ENCODE measurements at regions not wholly inside any gene's neighbourhood (a gene's known extent, or its start where the extent isn't known, plus 50 kb on each side); places are given as distances from the start of the nearest gene placed in this dataset.
"Not testable (repeated sequence)": the region's sequence is repeated elsewhere in the genome, so short reads cannot be mapped to it uniquely, and the experiment has no call there.

GRCh38 chr2:168326572-168326971 lies 79.2 kb upstream of the STK39 start:
- Histone ChIP-seq H3K4me3 (no peak overlapping the region), H3K36me3 (ENCODE audit: low read depth) (no peaks in the 10 kb centered on the region), H3K9ac (no peak overlapping the region), H3K9me2 (ENCODE audit: insufficient read depth) (no peaks in the 10 kb centered on the region), H3F3A (ENCODE audit: insufficient read depth) (no peaks in the 10 kb centered on the region), H2AFZ (no peak overlapping the region), H3K4me2 (ENCODE audit: unreplicated experiment) (no peak overlapping the region), H3K27ac (no peak overlapping the region), H4K20me1 (ENCODE audit: insufficient read depth) (no peaks in the 10 kb centered on the region), H3K27me3 (replicated peaks; ENCODE audit: insufficient read depth) (peaks cover 13% of the 10 kb centered on the region; the same call in 1 of the 2 replicates), H3K9me3 (ENCODE audit: low read depth) (no peaks in the 10 kb centered on the region), H3K4me1 (ENCODE audit: insufficient read depth) (no peaks in the 10 kb centered on the region), H3K79me2 (ENCODE audit: insufficient read depth) (no peaks in the 10 kb centered on the region)
- WGBS, 2 experiments (ENCODE audit: low coverage in 1 of 2, low lambda C conversion rate in 2 of 2, missing lambda C conversion rate in 2 of 2), result 33 to 42% methylated on average over 2 of the region's 2 CpGs
- TF ChIP-seq EZH2phosphoT487 (IDR thresholded peaks at IDR 0.05; ENCODE audit: insufficient read depth, low read depth) (no peak), EZH2 (IDR thresholded peaks at IDR 0.05; ENCODE audit: insufficient read depth, poor library complexity, severe bottlenecking) (no peak)
- no peak for DNase-seq
- in situ Hi-C loops (cut with MboI), result loop anchor here (25.0 kb wide), 1 partner anchor 586 kb away; the partner anchor contains the start of gene G6PC2

- H3K79me2 ChIP-seq (ENCODE audit: insufficient read depth), result no peaks in the 10 kb centered on the region
- no peaks in the 10 kb centered on the region for H3K36me3 ChIP-seq (ENCODE audit: low read depth)
- H3K9ac ChIP-seq, result no peak overlapping the region
- WGBS, 2 experiments (ENCODE audit: low coverage in 1 of 2, low lambda C conversion rate in 2 of 2, missing lambda C conversion rate in 2 of 2), result 51 to 70% methylated on average over 3 of the region's 3 CpGs
- H3K4me3 ChIP-seq, result no peak overlapping the region
- in situ Hi-C loops (cut with MboI), result loop anchor here (25.0 kb wide), 1 partner anchor 585 kb away; the partner anchor contains the start of gene G6PC2
- H3K4me2 ChIP-seq (ENCODE audit: unreplicated experiment), result no peak overlapping the region
- H4K20me1 ChIP-seq (ENCODE audit: insufficient read depth), result no peaks in the 10 kb centered on the region
- no peak overlapping the region for H3K27ac ChIP-seq
- H3K27me3 ChIP-seq (replicated peaks; ENCODE audit: insufficient read depth), result peaks cover 13% of the 10 kb centered on the region; the same call in 1 of the 2 replicates
- no peaks in the 10 kb centered on the region for H3K9me3 ChIP-seq (ENCODE audit: low read depth)
- TF ChIP-seq EZH2phosphoT487 (IDR thresholded peaks at IDR 0.05; ENCODE audit: insufficient read depth, low read depth), result no peak
- no peak for TF ChIP-seq EZH2 (IDR thresholded peaks at IDR 0.05; ENCODE audit: insufficient read depth, poor library complexity, severe bottlenecking)
- no peak for DNase-seq
- no peaks in the 10 kb centered on the region for H3K9me2 ChIP-seq (ENCODE audit: insufficient read depth)
- no peaks in the 10 kb centered on the region for H3F3A ChIP-seq (ENCODE audit: insufficient read depth)
- no peaks in the 10 kb centered on the region for H3K4me1 ChIP-seq (ENCODE audit: insufficient read depth)
- H2AFZ ChIP-seq, result no peak overlapping the region
Observed at GRCh38 chr2:168327328-168327727, 79.9 kb upstream of the STK39 start.

- no peaks in the 10 kb centered on the region for H3K36me3 ChIP-seq (ENCODE audit: low read depth)
- H3K4me3 ChIP-seq, result no peak overlapping the region
- no peaks in the 10 kb centered on the region for H3K4me1 ChIP-seq (ENCODE audit: insufficient read depth)
- 76 to 93% methylated on average over 2 of the region's 2 CpGs for WGBS, 2 experiments (ENCODE audit: low coverage in 1 of 2, low lambda C conversion rate in 2 of 2, missing lambda C conversion rate in 2 of 2)
- peaks cover 5% of the 10 kb centered on the region; the same call in 1 of the 2 replicates for H3K27me3 ChIP-seq (replicated peaks; ENCODE audit: insufficient read depth)
- H3K9me3 ChIP-seq (ENCODE audit: low read depth), result no peaks in the 10 kb centered on the region
- H3K9me2 ChIP-seq (ENCODE audit: insufficient read depth), result no peaks in the 10 kb centered on the region
- no peaks in the 10 kb centered on the region for H4K20me1 ChIP-seq (ENCODE audit: insufficient read depth)
- no peak for DNase-seq
- H3F3A ChIP-seq (ENCODE audit: insufficient read depth), result no peaks in the 10 kb centered on the region
- no peak overlapping the region for H3K27ac ChIP-seq
- H3K9ac ChIP-seq, result no peak overlapping the region
- no peak overlapping the region for H3K4me2 ChIP-seq (ENCODE audit: unreplicated experiment)
- no peaks in the 10 kb centered on the region for H3K79me2 ChIP-seq (ENCODE audit: insufficient read depth)
- no peak for TF ChIP-seq EZH2phosphoT487 (IDR thresholded peaks at IDR 0.05; ENCODE audit: insufficient read depth, low read depth)
- no peak for TF ChIP-seq EZH2 (IDR thresholded peaks at IDR 0.05; ENCODE audit: insufficient read depth, poor library complexity, severe bottlenecking)
- in situ Hi-C loops (cut with MboI), result loop anchor here (25.0 kb wide), 1 partner anchor 584 kb away; the partner anchor contains the start of gene G6PC2
- no peak overlapping the region for H2AFZ ChIP-seq
Observed at GRCh38 chr2:168328421-168328820, 81.0 kb upstream of the STK39 start.

- Histone ChIP-seq H3K9me2 (ENCODE audit: insufficient read depth) (no peaks in the 10 kb centered on the region), H4K20me1 (ENCODE audit: insufficient read depth) (no peaks in the 10 kb centered on the region), H3K27ac (no peak overlapping the region), H3K9me3 (ENCODE audit: low read depth) (no peaks in the 10 kb centered on the region), H3K9ac (no peak overlapping the region), H3K4me3 (no peak overlapping the region), H3K36me3 (ENCODE audit: low read depth) (no peaks in the 10 kb centered on the region), H3F3A (ENCODE audit: insufficient read depth) (no peaks in the 10 kb centered on the region), H3K4me1 (ENCODE audit: insufficient read depth) (no peaks in the 10 kb centered on the region), H3K4me2 (ENCODE audit: unreplicated experiment) (no peak overlapping the region), H3K79me2 (ENCODE audit: insufficient read depth) (no peaks in the 10 kb centered on the region), H2AFZ (no peak overlapping the region), H3K27me3 (replicated peaks; ENCODE audit: insufficient read depth) (no peaks in the 10 kb centered on the region)
- in situ Hi-C loops (cut with MboI), result loop anchor here (10.0 to 25.0 kb wide), 2 partner anchors 196 to 581 kb away; partner anchors contain the start of gene G6PC2
- no peak for DNase-seq
- TF ChIP-seq EZH2 (IDR thresholded peaks at IDR 0.05; ENCODE audit: insufficient read depth, poor library complexity, severe bottlenecking) (no peak), EZH2phosphoT487 (IDR thresholded peaks at IDR 0.05; ENCODE audit: insufficient read depth, low read depth) (no peak)
Observed at GRCh38 chr2:168330624-168331423, 83.4 kb upstream of the STK39 start.

- H3K9ac ChIP-seq; H3K9me3 ChIP-seq (ENCODE audit: low read depth); H4K20me1 ChIP-seq (ENCODE audit: insufficient read depth); H3K27ac ChIP-seq; H3K4me1 ChIP-seq (ENCODE audit: insufficient read depth); H2AFZ ChIP-seq; DNase-seq; H3K27me3 ChIP-seq (replicated peaks; ENCODE audit: insufficient read depth); H3F3A ChIP-seq (ENCODE audit: insufficient read depth); H3K4me2 ChIP-seq (ENCODE audit: unreplicated experiment); H3K4me3 ChIP-seq; H3K36me3 ChIP-seq (ENCODE audit: low read depth); H3K9me2 ChIP-seq (ENCODE audit: insufficient read depth); H3K79me2 ChIP-seq (ENCODE audit: insufficient read depth): not testable (repeated sequence)
- 85 to 89% methylated on average over 8 of the region's 8 CpGs for WGBS, 2 experiments (ENCODE audit: low coverage in 1 of 2, low lambda C conversion rate in 2 of 2, missing lambda C conversion rate in 2 of 2)
- in situ Hi-C loops (cut with MboI), result loop anchor here (10.0 to 25.0 kb wide), 2 partner anchors 200 to 577 kb away; partner anchors contain the start of gene G6PC2
Observed at GRCh38 chr2:168335254-168335653, 87.9 kb upstream of the STK39 start.
